Mesenchymal stem cell (in vitro differentiated cells and primary cell): ENCODE measurements at regions not wholly inside any gene's neighbourhood (a gene's known extent, or its start where the extent isn't known, plus 50 kb on each side); places are given as distances from the start of the nearest gene placed in this dataset.
"Not testable (repeated sequence)": the region's sequence is repeated elsewhere in the genome, so short reads cannot be mapped to it uniquely, and the experiment has no call there.

Experiments used
- DNase-seq: peaks from one replicate; pipeline ENCODE4 v3.0.0-alpha.2; 2013
- H2AFZ ChIP-seq: one replicate; pipeline ENCODE4 v1.6.1; 2013; ENCODE audit warnings: low read depth, mild to moderate bottlenecking, control low read depth, inconsistent platforms, low read length, moderate library complexity
- H2AK5ac ChIP-seq: 2 replicates; pipeline ENCODE4 v1.6.1; 2013; ENCODE audit warnings: low read length, moderate library complexity, mild to moderate bottlenecking, inconsistent platforms; ENCODE audit not compliant: severe bottlenecking
- H2BK120ac ChIP-seq: one replicate; pipeline ENCODE4 v1.6.1; 2013; ENCODE audit warnings: low read depth, mild to moderate bottlenecking, inconsistent platforms, low read length, moderate library complexity
- H2BK12ac ChIP-seq, 2 experiments: one replicate each; pipeline ENCODE4 v1.6.1; 2013; ENCODE audit warnings: inconsistent platforms in 2 of 2, low read length in 2 of 2, mild to moderate bottlenecking in 2 of 2, moderate library complexity in 2 of 2, control low read depth in 1 of 2
- H2BK15ac ChIP-seq: one replicate; pipeline ENCODE4 v1.6.1; 2013; ENCODE audit warnings: mild to moderate bottlenecking, low read depth, inconsistent platforms; ENCODE audit not compliant: poor library complexity, severe bottlenecking
- H2BK5ac ChIP-seq: 2 replicates; pipeline ENCODE4 v1.6.1; 2013; ENCODE audit warnings: low read depth, mild to moderate bottlenecking, low read length, control low read depth, inconsistent platforms; ENCODE audit not compliant: poor library complexity, severe bottlenecking
- H3K14ac ChIP-seq, 2 experiments: one replicate each; pipeline ENCODE4 v1.6.1; 2013; ENCODE audit warnings: inconsistent platforms in 2 of 2, low read length in 2 of 2, control low read depth in 1 of 2, mild to moderate bottlenecking in 1 of 2, moderate library complexity in 1 of 2
- H3K18ac ChIP-seq, 2 experiments: one replicate each; pipeline ENCODE4 v1.6.1; 2013; ENCODE audit warnings: inconsistent platforms in 2 of 2, low read length in 2 of 2, control low read depth in 1 of 2, low read depth in 1 of 2, mild to moderate bottlenecking in 1 of 2
- H3K23ac ChIP-seq, 2 experiments: one replicate each; pipeline ENCODE4 v1.6.1; 2013; ENCODE audit warnings: inconsistent platforms in 2 of 2, low read length in 2 of 2, mild to moderate bottlenecking in 2 of 2, moderate library complexity in 2 of 2, control low read depth in 1 of 2
- H3K27ac ChIP-seq: 2 replicates; pipeline ENCODE4 v1.5.1; 2013; ENCODE audit warnings: mild to moderate bottlenecking, moderate library complexity, low read length, control low read depth, inconsistent platforms; ENCODE audit not compliant: poor library complexity, severe bottlenecking
- H3K27me3 ChIP-seq, 2 experiments: 2 replicates each; pipeline versions ENCODE4 v1.6.1 to v1.7.0; 2013; ENCODE audit warnings: low read length in 2 of 2, mild to moderate bottlenecking in 2 of 2, moderate library complexity in 2 of 2, control low read depth in 1 of 2, inconsistent platforms in 1 of 2; ENCODE audit not compliant: control insufficient read depth in 1 of 2, insufficient read depth in 1 of 2
- H3K36me3 ChIP-seq, 2 experiments: 2 replicates each; pipeline versions ENCODE4 v1.6.1 to v1.7.0; 2013; ENCODE audit warnings: low read length in 2 of 2, control low read depth in 1 of 2, inconsistent platforms in 1 of 2, low read depth in 1 of 2, mild to moderate bottlenecking in 1 of 2; ENCODE audit not compliant: insufficient read depth in 2 of 2, control insufficient read depth in 1 of 2
- H3K4ac ChIP-seq, 2 experiments: one replicate each; pipeline ENCODE4 v1.6.1; 2013; ENCODE audit warnings: inconsistent platforms in 2 of 2, low read length in 2 of 2, mild to moderate bottlenecking in 2 of 2, moderate library complexity in 2 of 2, control low read depth in 1 of 2, low read depth in 1 of 2
- H3K4me1 ChIP-seq: 2 replicates; pipeline ENCODE4 v1.6.1; 2013; ENCODE audit warnings: low read depth, low read length, control low read depth; ENCODE audit not compliant: control insufficient read depth, insufficient read depth
- H3K4me2 ChIP-seq: 2 replicates; pipeline ENCODE4 v1.6.1; 2013; ENCODE audit warnings: low read length, mild to moderate bottlenecking, inconsistent platforms; ENCODE audit not compliant: poor library complexity, severe bottlenecking
- H3K4me3 ChIP-seq, 2 experiments: 2 replicates each; pipeline versions ENCODE4 v1.5.1 to v1.7.0; 2013; ENCODE audit warnings: low read length in 2 of 2, mild to moderate bottlenecking in 2 of 2, control low read depth in 1 of 2, low read depth in 1 of 2; ENCODE audit not compliant: insufficient read depth in 1 of 2
- H3K79me1 ChIP-seq: replicated peaks from 2 replicates; pipeline ENCODE4 v1.6.1; 2013; ENCODE audit warnings: mild to moderate bottlenecking, control low read depth, low read length, inconsistent platforms; ENCODE audit not compliant: poor library complexity, severe bottlenecking
- H3K9ac ChIP-seq: 2 replicates; pipeline ENCODE4 v1.7.0; 2013; ENCODE audit warnings: mild to moderate bottlenecking, low read length, moderate library complexity
- H3K9me3 ChIP-seq: 2 replicates; pipeline ENCODE4 v1.7.0; 2013; ENCODE audit warnings: mild to moderate bottlenecking, low read length; ENCODE audit not compliant: control insufficient read depth
- H4K8ac ChIP-seq: one replicate; pipeline ENCODE4 v1.6.1; 2013; ENCODE audit warnings: inconsistent platforms, mild to moderate bottlenecking, low read length, moderate library complexity
- H4K91ac ChIP-seq: one replicate; pipeline ENCODE4 v1.6.1; 2013; ENCODE audit warnings: mild to moderate bottlenecking, low read length, inconsistent platforms
- WGBS: methylation state at CpG from one replicate; pipeline ENCODE4 v1.1.7; 2013; ENCODE audit warnings: mixed read lengths; 5-methylcytosine and 5-hydroxymethylcytosine counted together

DNA sequence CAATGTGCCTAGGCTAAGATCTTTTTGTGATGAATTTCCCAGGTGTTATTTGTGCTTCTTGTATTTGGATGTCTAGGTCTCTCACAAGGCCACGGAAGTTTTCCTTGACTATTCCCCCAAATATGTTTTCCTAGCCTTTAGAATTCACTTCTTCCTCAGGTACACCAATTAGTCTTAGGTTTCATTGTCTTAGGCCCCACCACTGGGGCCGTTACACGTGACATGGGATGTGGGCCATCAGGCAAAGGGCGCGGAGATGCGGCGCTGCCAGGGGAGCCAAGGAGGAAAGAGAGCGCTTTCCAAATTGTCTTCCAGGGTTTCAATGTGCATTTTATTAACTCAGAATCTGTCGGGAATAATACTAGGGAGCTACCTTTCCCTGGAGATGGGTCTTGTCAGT is 1653.3 kb downstream of the SPATA31A7 start:
- H3K4ac ChIP-seq, DNase-seq, H3K4me2 ChIP-seq, H2BK5ac ChIP-seq, H2BK15ac ChIP-seq, H3K9ac ChIP-seq, H3K4me3 ChIP-seq, H3K4me1 ChIP-seq, H3K79me1 ChIP-seq, H4K8ac ChIP-seq, H3K36me3 ChIP-seq, H2BK120ac ChIP-seq, H3K27me3 ChIP-seq, H4K91ac ChIP-seq, H2AFZ ChIP-seq, H2AK5ac ChIP-seq, H3K9me3 ChIP-seq, H3K14ac ChIP-seq, H3K23ac ChIP-seq, H3K18ac ChIP-seq, H2BK12ac ChIP-seq, H3K27ac ChIP-seq: not testable (repeated sequence)
- WGBS, result 45% methylated on average over 8 of the region's 9 CpGs

DNA sequence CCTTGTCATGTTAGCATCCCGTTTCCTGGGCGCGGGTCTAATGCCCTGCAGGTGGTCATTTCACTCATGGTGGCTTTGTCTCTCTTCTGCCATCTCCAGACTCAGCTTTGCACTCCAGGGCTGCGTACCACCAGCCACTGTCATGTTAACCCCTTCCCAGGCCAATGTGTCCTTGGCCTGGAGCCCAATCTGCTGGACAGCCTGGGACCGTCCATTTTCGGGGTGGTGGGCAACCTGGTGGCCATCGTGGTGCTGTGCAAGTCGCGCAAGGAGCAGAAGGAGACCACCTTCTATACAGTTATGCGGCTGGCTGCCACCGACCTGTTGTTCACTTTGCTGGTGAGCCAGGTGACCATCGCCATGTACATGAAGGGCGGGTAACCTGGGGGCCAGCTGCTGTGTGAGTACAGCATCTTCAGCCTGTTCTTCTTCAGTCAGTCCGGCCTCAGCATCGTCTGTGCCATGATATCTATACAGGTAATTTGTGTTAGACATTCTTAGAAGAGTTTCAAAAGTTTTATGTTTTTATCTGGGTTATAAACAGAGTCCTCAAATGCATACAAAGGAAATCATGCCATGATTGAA is 1654.0 kb downstream of the SPATA31A7 start:
- not testable (repeated sequence) for H3K4me1 ChIP-seq, DNase-seq, H3K23ac ChIP-seq, H2AK5ac ChIP-seq, H2BK5ac ChIP-seq, H3K4me2 ChIP-seq, H3K4me3 ChIP-seq, H2AFZ ChIP-seq, H3K36me3 ChIP-seq, H4K8ac ChIP-seq, H3K79me1 ChIP-seq, H3K4ac ChIP-seq, H3K9ac ChIP-seq, H3K18ac ChIP-seq, H3K27me3 ChIP-seq, H2BK120ac ChIP-seq, H2BK12ac ChIP-seq, H3K9me3 ChIP-seq, H3K14ac ChIP-seq, H4K91ac ChIP-seq, H2BK15ac ChIP-seq, H3K27ac ChIP-seq
- 68% methylated on average over 1 of the region's 15 CpGs for WGBS

DNA sequence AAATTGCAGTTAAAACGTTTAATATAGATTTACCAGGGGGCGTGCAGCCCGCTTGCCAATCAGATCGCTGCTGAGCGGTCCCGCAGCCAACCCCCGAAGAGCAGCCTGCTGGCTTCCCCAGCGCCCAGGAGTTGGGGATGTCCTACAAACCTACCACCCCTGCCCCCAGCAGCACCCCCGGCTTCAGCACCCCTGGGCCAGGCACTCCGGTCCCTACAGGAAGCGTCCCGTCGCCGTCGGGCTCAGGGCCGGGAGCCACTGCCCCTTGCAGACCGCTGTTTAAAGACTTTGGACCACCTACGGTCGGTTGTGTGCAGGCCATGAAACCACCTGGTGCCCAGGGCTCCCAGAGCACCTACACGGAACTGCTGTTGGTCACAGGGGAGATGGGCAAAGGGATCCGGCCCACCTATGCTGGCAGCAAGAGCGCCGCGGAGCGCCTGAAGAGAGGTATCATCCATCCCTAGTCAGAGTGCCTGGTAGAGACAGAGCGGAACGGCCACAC is 1654.9 kb downstream of the SPATA31A7 start:
- WGBS, result 50% methylated on average over 10 of the region's 27 CpGs
- H2BK15ac ChIP-seq, H2BK5ac ChIP-seq, H3K4me3 ChIP-seq, H4K91ac ChIP-seq, H3K4me2 ChIP-seq, H2BK120ac ChIP-seq, H3K27me3 ChIP-seq, H4K8ac ChIP-seq, H3K4ac ChIP-seq, H2AK5ac ChIP-seq, H3K36me3 ChIP-seq, H2BK12ac ChIP-seq, H3K9ac ChIP-seq, H3K79me1 ChIP-seq, H3K14ac ChIP-seq, H3K18ac ChIP-seq, H3K23ac ChIP-seq, H3K9me3 ChIP-seq, H3K4me1 ChIP-seq, H2AFZ ChIP-seq, DNase-seq, H3K27ac ChIP-seq: not testable (repeated sequence)

DNA sequence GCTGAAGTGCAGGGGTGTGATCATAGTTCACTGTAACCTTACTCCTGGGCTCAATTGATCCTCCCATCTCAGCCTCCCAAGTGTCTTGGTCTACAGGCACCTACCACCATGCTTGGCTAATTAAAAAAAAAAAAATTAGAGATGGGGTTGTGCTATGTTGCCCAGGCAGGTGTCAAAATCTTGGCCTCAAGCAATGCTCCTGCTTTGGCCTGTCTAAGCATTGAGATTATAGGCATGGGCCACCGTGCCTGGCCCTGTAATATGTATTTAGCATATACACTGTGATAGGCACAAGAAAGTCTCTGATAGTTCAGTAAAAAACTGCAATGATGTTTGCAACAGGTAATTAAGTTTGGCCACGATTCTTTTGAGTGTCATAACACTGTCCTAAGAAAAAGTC is 1658.4 kb downstream of the SPATA31A7 start:
- DNase-seq, H3K4me2 ChIP-seq, H2AFZ ChIP-seq, H2AK5ac ChIP-seq, H3K14ac ChIP-seq, H3K36me3 ChIP-seq, H3K9ac ChIP-seq, H2BK12ac ChIP-seq, H3K4me3 ChIP-seq, H3K27me3 ChIP-seq, H3K9me3 ChIP-seq, H3K23ac ChIP-seq, H2BK120ac ChIP-seq, H3K18ac ChIP-seq, H2BK5ac ChIP-seq, H3K4ac ChIP-seq, H3K27ac ChIP-seq, H4K8ac ChIP-seq, H3K79me1 ChIP-seq, H3K4me1 ChIP-seq, H4K91ac ChIP-seq, H2BK15ac ChIP-seq: not testable (repeated sequence)
- WGBS, result no CpG with 5 or more reads among the region's 2 CpGs
